ENCODE measurements at regions not wholly inside any gene's neighbourhood (a gene's known extent, or its start where the extent isn't known, plus 50 kb on each side); places are given as distances from the start of the nearest gene placed in this dataset.

- no peak for TF ChIP-seq ZNF274 (IDR thresholded peaks at IDR 0.05; ENCODE audit: low read depth, low read length)
- TF ChIP-seq YY1 (IDR thresholded peaks at IDR 0.05; ENCODE audit: insufficient read depth, insufficient read length) = no peak
- TF ChIP-seq SUZ12 (IDR thresholded peaks at IDR 0.05; ENCODE audit: extremely low read depth, insufficient read depth, insufficient read length) = no peak
These were observed 87.5 kb downstream of the TRIB2 start for GRCh38 chr2:12804091-12804856.

Data from NT2/D1 (cell line).